ENCODE measurements at regions not wholly inside any gene's neighbourhood (a gene's known extent, or its start where the extent isn't known, plus 50 kb on each side); places are given as distances from the start of the nearest gene placed in this dataset.
A peak's percentile ranks its signal among the peaks of the same experiment; 100 is the strongest.

- Histone ChIP-seq H3K9me3 (peaks cover 6% of the 10 kb centered on the region), H3K36me3 (no peaks in the 10 kb centered on the region), H3K4me3 (no peak overlapping the region), H3K27ac (no peak overlapping the region), H3K4me1 (peaks cover 2% of the 10 kb centered on the region), H3K27me3 (ENCODE audit: low read depth) (no peaks in the 10 kb centered on the region)
- DNase-seq (no peak), ATAC-seq (no peak)
- no peak for TF ChIP-seq CTCF (IDR thresholded peaks at IDR 0.05)
- intact Hi-C loops (cut with DNase I) = no loop called here
Observed at GRCh38 chr5:148897842-148898241, 71.4 kb downstream of the ADRB2 start.

GRCh38 chr5:148898413-148899075 is 72.1 kb downstream of the ADRB2 start:
- Histone ChIP-seq H3K27me3 (ENCODE audit: low read depth) (no peaks in the 10 kb centered on the region), H3K4me1 (peaks cover 9% of the 10 kb centered on the region), H3K4me3 (no peak overlapping the region), H3K9me3 (peaks cover 6% of the 10 kb centered on the region), H3K27ac (no peak overlapping the region), H3K36me3 (no peaks in the 10 kb centered on the region)
- DNase-seq (no peak), ATAC-seq (no peak)
- TF ChIP-seq CTCF (IDR thresholded peaks at IDR 0.05) = no peak
- intact Hi-C loops (cut with DNase I) = no loop called here

GRCh38 chr5:148899993-148900392 is 73.6 kb downstream of the ADRB2 start:
- Histone ChIP-seq H3K9me3 (no peaks in the 10 kb centered on the region), H3K36me3 (no peaks in the 10 kb centered on the region), H3K4me1 (peaks cover 21% of the 10 kb centered on the region), H3K4me3 (no peak overlapping the region), H3K27me3 (ENCODE audit: low read depth) (no peaks in the 10 kb centered on the region), H3K27ac (no peak overlapping the region)
- ATAC-seq (peak in 1 of 2 donors; percentile 56), DNase-seq (no peak)
- intact Hi-C loops (cut with DNase I) = no loop called here
- no peak for TF ChIP-seq CTCF (IDR thresholded peaks at IDR 0.05)

GRCh38 chr5:148902478-148902877 is 76.1 kb downstream of the ADRB2 start:
- ATAC-seq (no peak), DNase-seq (no peak)
- Histone ChIP-seq H3K36me3 (no peaks in the 10 kb centered on the region), H3K27me3 (ENCODE audit: low read depth) (no peaks in the 10 kb centered on the region), H3K9me3 (no peaks in the 10 kb centered on the region), H3K4me1 (peaks cover 30% of the 10 kb centered on the region), H3K27ac (no peak overlapping the region), H3K4me3 (no peak overlapping the region)
- intact Hi-C loops (cut with DNase I) = no loop called here
- TF ChIP-seq CTCF (IDR thresholded peaks at IDR 0.05) = no peak

GRCh38 chr5:148903587-148903986 is 77.2 kb downstream of the ADRB2 start:
- no peaks in the 10 kb centered on the region for H3K9me3 ChIP-seq
- H3K4me3 ChIP-seq = no peak overlapping the region
- no peaks in the 10 kb centered on the region for H3K27me3 ChIP-seq (ENCODE audit: low read depth)
- intact Hi-C loops (cut with DNase I) = no loop called here
- DNase-seq (no peak), ATAC-seq (peak; percentile 83 to 88)
- TF ChIP-seq CTCF (IDR thresholded peaks at IDR 0.05) = no peak
- no peaks in the 10 kb centered on the region for H3K36me3 ChIP-seq
- peak overlapping the region; percentile 34 for H3K27ac ChIP-seq
- H3K4me1 ChIP-seq = peaks cover 34% of the 10 kb centered on the region
